ENCODE measurements at regions not wholly inside any gene's neighbourhood (a gene's known extent, or its start where the extent isn't known, plus 50 kb on each side); places are given as distances from the start of the nearest gene placed in this dataset.

GRCh38 chr2:40629768-40630434 lies 178.0 kb upstream of the SLC8A1 start:
- Histone ChIP-seq H2AFZ (ENCODE audit: insufficient read depth, low read depth, low read length, poor library complexity, severe bottlenecking) (no peak overlapping the region), H3K27ac (ENCODE audit: low read depth in 1 of 2, low read length in 2 of 2) (no peak overlapping the region), H3K79me2 (ENCODE audit: insufficient read depth, low read length) (no peaks in the 10 kb centered on the region), H3K4me2 (replicated peaks; ENCODE audit: extremely low read depth, low read length, poor library complexity, severe bottlenecking) (no peak overlapping the region), H3K4me3 (replicated peaks in 1 of 3; ENCODE audit: low read depth in 2 of 3, low read length in 3 of 3) (no peak overlapping the region), H3K4me1 (ENCODE audit: control insufficient read depth in 1 of 2, insufficient read depth in 2 of 2, low read length in 2 of 2) (no peaks in the 10 kb centered on the region), H3K36me3 (replicated peaks in 1 of 2; ENCODE audit: control insufficient read depth in 1 of 2, insufficient read depth in 2 of 2, low read length in 2 of 2) (no peaks in the 10 kb centered on the region), H3K9me3 (replicated peaks in 1 of 2; ENCODE audit: control insufficient read depth in 1 of 2, insufficient read depth in 1 of 2, low read length in 2 of 2) (no peaks in the 10 kb centered on the region), H3K27me3 (ENCODE audit: control insufficient read depth in 2 of 2, insufficient read depth in 2 of 2, low read length in 2 of 2) (no peaks in the 10 kb centered on the region), H3K9ac (ENCODE audit: insufficient read depth, low read length, poor library complexity, severe bottlenecking) (no peak overlapping the region), H4K20me1 (ENCODE audit: insufficient read depth, low read length) (no peaks in the 10 kb centered on the region)
- Mint-ChIP-seq H3K9me3 (peaks cover 0 to 5% (median 0%) of the 10 kb centered on the region in 7 donors), H3K36me3 (no peaks in the 10 kb centered on the region), H3K4me1 (no peaks in the 10 kb centered on the region), H3K4me3 (no peak overlapping the region), H3K27me3 (ENCODE audit: low read depth in 3 of 3) (no peaks in the 10 kb centered on the region), H3K27ac (no peak overlapping the region)
- no peak for DNase-seq
- TF ChIP-seq, protein P1, sequence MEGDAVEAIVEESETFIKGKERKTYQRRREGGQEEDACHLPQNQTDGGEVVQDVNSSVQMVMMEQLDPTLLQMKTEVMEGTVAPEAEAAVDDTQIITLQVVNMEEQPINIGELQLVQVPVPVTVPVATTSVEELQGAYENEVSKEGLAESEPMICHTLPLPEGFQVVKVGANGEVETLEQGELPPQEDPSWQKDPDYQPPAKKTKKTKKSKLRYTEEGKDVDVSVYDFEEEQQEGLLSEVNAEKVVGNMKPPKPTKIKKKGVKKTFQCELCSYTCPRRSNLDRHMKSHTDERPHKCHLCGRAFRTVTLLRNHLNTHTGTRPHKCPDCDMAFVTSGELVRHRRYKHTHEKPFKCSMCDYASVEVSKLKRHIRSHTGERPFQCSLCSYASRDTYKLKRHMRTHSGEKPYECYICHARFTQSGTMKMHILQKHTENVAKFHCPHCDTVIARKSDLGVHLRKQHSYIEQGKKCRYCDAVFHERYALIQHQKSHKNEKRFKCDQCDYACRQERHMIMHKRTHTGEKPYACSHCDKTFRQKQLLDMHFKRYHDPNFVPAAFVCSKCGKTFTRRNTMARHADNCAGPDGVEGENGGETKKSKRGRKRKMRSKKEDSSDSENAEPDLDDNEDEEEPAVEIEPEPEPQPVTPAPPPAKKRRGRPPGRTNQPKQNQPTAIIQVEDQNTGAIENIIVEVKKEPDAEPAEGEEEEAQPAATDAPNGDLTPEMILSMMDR (IDR thresholded peaks at IDR 0.05), result no peak
- WGBS (ENCODE audit: insufficient coverage), result no CpG with 5 or more reads among the region's 4 CpGs
- intact Hi-C loops (cut with micrococcal nuclease), result no loop called here

- no peak for DNase-seq
- Histone ChIP-seq H3K4me1 (ENCODE audit: control insufficient read depth in 1 of 2, insufficient read depth in 2 of 2, low read length in 2 of 2) (no peaks in the 10 kb centered on the region), H3K36me3 (replicated peaks in 1 of 2; ENCODE audit: control insufficient read depth in 1 of 2, insufficient read depth in 2 of 2, low read length in 2 of 2) (no peaks in the 10 kb centered on the region), H3K27ac (ENCODE audit: low read depth in 1 of 2, low read length in 2 of 2) (no peak overlapping the region), H3K9ac (ENCODE audit: insufficient read depth, low read length, poor library complexity, severe bottlenecking) (no peak overlapping the region), H3K27me3 (ENCODE audit: control insufficient read depth in 2 of 2, insufficient read depth in 2 of 2, low read length in 2 of 2) (no peaks in the 10 kb centered on the region), H3K79me2 (ENCODE audit: insufficient read depth, low read length) (no peaks in the 10 kb centered on the region), H3K4me2 (replicated peaks; ENCODE audit: extremely low read depth, low read length, poor library complexity, severe bottlenecking) (no peak overlapping the region), H2AFZ (ENCODE audit: insufficient read depth, low read depth, low read length, poor library complexity, severe bottlenecking) (no peak overlapping the region), H4K20me1 (ENCODE audit: insufficient read depth, low read length) (no peaks in the 10 kb centered on the region), H3K9me3 (replicated peaks in 1 of 2; ENCODE audit: control insufficient read depth in 1 of 2, insufficient read depth in 1 of 2, low read length in 2 of 2) (no peaks in the 10 kb centered on the region), H3K4me3 (replicated peaks in 1 of 3; ENCODE audit: low read depth in 2 of 3, low read length in 3 of 3) (no peak overlapping the region)
- Mint-ChIP-seq H3K27me3 (ENCODE audit: low read depth in 3 of 3) (peaks cover 0 to 2% (median 0%) of the 10 kb centered on the region in 3 donors), H3K27ac (no peak overlapping the region), H3K4me3 (no peak overlapping the region), H3K36me3 (no peaks in the 10 kb centered on the region), H3K4me1 (peaks cover 7% of the 10 kb centered on the region), H3K9me3 (no peaks in the 10 kb centered on the region)
- WGBS (ENCODE audit: insufficient coverage), result no CpG with 5 or more reads among the region's 4 CpGs
- TF ChIP-seq, protein P1 (IDR thresholded peaks at IDR 0.05), result no peak
- intact Hi-C loops (cut with micrococcal nuclease), result no loop called here
Measured at GRCh38 chr2:40639320-40639719, 187.4 kb upstream of the SLC8A1 start.
